Kidney epithelial cell (primary cell): ENCODE measurements at regions not wholly inside any gene's neighbourhood (a gene's known extent, or its start where the extent isn't known, plus 50 kb on each side); places are given as distances from the start of the nearest gene placed in this dataset.

Experiments used
- DNase-seq: peaks from one replicate; pipeline ENCODE4 v3.0.0-alpha.2; 2010; ENCODE audit warnings: low read depth
- H3K27me3 ChIP-seq: 2 replicates; pipeline ENCODE4 v1.6.0; 2011; ENCODE audit warnings: low read length; ENCODE audit not compliant: control insufficient read depth, insufficient read depth
- H3K36me3 ChIP-seq: 2 replicates; pipeline ENCODE4 v1.5.1; 2011; ENCODE audit warnings: low read length; ENCODE audit not compliant: control insufficient read depth, insufficient read depth
- H3K4me3 ChIP-seq: 2 replicates; pipeline ENCODE4 v1.5.1; 2011; ENCODE audit warnings: low read depth, mild to moderate bottlenecking, control low read depth, low read length
- CTCF ChIP-seq: IDR thresholded peaks from 2 replicates; pipeline ENCODE4 v1.5.1; 2011; ENCODE audit warnings: mild to moderate bottlenecking, moderate library complexity, low read length, control low read depth, inconsistent platforms; ENCODE audit not compliant: insufficient read depth, poor library complexity, severe bottlenecking

- TF ChIP-seq CTCF: no peak
- Histone ChIP-seq H3K27me3 (no peaks in the 10 kb centered on the region), H3K36me3 (no peaks in the 10 kb centered on the region), H3K4me3 (no peak overlapping the region)
- DNase-seq: no peak
Observed at GRCh38 chr5:75002271-75002670, 50.1 kb downstream of the GCNT4 start.

DNA sequence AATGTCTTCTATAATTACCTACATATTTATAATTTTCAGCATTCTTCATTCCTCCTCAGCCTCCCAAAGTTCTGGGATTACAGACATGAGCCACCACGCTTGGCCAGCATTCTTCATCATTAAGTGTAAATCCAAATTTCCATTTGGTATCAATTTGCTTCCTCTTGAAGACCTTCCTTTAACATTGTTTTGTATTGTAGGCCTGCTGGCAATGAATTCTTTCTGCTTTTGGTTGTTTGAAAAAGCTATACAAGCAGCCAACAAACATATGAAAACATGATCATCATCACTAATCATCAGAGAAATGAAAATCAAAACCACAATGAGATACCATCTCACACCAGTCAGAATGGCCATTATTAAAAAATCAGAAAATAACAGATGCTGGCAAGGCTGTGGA is 56.4 kb downstream of the GCNT4 start:
- TF ChIP-seq CTCF: no peak
- H3K36me3 ChIP-seq: no peaks in the 10 kb centered on the region
- no peak overlapping the region for H3K4me3 ChIP-seq
- no peak for DNase-seq
- no peaks in the 10 kb centered on the region for H3K27me3 ChIP-seq

- Histone ChIP-seq H3K4me3 (no peak overlapping the region), H3K36me3 (no peaks in the 10 kb centered on the region)
- no peak for TF ChIP-seq CTCF
Observed at GRCh38 chr5:74994826-74995225, 57.5 kb downstream of the GCNT4 start.

DNA sequence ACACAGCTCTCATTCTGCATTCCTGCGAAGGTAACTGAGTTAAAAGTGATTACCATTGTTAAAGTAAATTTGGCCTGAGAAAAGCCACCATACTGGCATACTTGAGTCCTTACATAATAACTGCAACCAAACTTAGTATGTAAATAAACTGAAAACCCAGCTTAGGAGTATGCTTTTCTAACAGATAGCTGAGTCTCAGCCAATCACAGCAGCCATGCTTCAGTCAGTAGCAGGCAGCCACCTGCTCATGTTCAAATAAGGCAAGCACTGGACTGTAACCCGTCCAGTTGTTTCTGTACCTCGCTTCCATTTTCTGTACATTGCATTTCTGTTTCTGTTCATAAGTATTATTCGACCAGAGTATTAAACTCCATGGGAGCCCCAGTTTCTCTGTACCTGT is 58.6 kb downstream of the GCNT4 start:
- Histone ChIP-seq H3K4me3 (no peak overlapping the region), H3K36me3 (no peaks in the 10 kb centered on the region), H3K27me3 (no peaks in the 10 kb centered on the region)
- DNase-seq: no peak
- TF ChIP-seq CTCF: no peak

More at GRCh38 chr5:74994826-74995225, 57.5 kb downstream of the GCNT4 start:
- DNase-seq: no peak
- no peaks in the 10 kb centered on the region for H3K27me3 ChIP-seq

DNA sequence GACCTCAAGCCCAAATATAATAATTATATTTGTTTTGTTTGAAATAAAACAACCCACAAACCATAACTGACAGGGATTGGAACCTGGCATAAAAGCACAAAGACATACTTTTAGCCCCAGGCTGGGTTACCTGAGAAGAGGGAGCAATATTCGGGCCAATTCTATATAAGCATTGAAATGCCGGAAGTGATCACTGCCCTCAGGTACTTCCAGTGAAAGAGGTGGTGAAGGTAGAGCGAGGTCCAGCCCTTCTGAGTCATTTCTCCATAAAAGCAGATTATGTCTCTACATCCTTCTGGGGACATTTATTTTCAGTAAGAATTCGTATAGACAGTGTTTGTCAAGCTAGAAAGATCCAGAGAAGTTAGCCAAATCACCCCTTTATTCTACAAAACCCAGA is 59.6 kb downstream of the GCNT4 start:
- DNase-seq: no peak
- TF ChIP-seq CTCF: no peak
- no peaks in the 10 kb centered on the region for H3K27me3 ChIP-seq
- H3K36me3 ChIP-seq: no peaks in the 10 kb centered on the region
- H3K4me3 ChIP-seq: no peak overlapping the region

DNA sequence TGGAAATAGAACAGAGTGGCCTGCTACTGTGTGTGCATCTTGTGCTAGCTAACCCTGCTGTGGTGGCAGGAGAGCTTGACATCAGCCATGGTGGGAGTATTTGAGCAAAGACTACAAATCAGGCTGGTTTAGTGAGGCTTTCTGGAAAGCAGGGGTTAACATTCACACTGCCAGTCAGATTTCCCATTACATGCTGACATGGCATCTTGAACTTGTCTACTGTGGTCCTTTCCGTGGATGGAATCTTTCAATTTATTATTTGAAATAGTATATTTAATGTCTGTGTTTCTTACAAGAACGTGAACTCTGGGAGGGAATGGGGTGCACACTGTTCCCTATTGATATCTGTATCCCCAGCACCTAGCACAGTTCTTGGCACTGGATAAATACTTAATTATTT is 60.8 kb downstream of the GCNT4 start:
- TF ChIP-seq CTCF: no peak
- H3K27me3 ChIP-seq: no peaks in the 10 kb centered on the region
- no peak for DNase-seq

More for the DNA sequence above, 60.8 kb downstream of the GCNT4 start:
- Histone ChIP-seq H3K4me3 (no peak overlapping the region), H3K36me3 (no peaks in the 10 kb centered on the region)
